ENCODE measurements at regions not wholly inside any gene's neighbourhood (a gene's known extent, or its start where the extent isn't known, plus 50 kb on each side); places are given as distances from the start of the nearest gene placed in this dataset.

DNA sequence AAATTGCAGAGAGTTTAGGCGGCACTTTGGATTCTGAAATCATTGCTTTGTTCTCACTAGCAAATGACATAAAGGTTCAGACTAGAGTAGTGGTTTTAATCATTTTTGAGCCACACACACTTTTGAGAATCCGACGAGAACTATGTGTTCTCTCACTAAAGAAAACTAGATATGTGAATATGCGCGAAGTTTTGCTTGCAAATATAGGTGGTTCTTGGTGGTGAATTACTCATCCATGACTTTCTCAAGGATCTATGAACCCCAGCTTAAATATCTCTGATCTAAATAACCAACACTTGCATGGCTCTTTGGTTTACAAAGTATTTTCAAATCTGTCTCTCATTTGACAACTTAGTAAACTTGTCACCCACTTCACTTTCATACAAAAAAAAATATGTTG lies 54.8 kb downstream of the NOG start:
- DNase-seq: no peak

- no peak for DNase-seq
Measured at GRCh38 chr17:56648806-56649205, 55.3 kb downstream of the NOG start.

DNA sequence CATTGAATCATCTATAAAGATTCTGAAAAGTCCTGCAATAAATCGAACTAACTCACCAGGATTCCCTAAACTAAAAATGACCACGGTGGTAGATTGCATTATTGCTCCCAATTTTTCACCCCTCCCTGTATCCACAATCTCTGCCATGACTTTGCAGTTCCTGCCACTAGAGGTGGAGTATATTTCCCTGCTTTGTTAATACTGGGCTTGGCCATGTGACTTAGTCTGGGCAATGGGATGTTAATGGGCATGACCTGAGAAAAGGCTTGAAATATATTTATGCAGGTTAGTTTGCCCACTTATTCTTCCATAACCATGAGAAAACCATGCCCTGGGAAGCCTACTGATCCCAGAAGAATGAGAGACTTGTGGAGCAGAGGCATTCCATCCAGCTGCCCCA lies 59.1 kb downstream of the NOG start:
- no peak for DNase-seq

GRCh38 chr17:56653877-56654276 lies 60.4 kb downstream of the NOG start:
- DNase-seq: peak in 4 of 56 donors; percentile 1 to 25 (median 6)

DNA sequence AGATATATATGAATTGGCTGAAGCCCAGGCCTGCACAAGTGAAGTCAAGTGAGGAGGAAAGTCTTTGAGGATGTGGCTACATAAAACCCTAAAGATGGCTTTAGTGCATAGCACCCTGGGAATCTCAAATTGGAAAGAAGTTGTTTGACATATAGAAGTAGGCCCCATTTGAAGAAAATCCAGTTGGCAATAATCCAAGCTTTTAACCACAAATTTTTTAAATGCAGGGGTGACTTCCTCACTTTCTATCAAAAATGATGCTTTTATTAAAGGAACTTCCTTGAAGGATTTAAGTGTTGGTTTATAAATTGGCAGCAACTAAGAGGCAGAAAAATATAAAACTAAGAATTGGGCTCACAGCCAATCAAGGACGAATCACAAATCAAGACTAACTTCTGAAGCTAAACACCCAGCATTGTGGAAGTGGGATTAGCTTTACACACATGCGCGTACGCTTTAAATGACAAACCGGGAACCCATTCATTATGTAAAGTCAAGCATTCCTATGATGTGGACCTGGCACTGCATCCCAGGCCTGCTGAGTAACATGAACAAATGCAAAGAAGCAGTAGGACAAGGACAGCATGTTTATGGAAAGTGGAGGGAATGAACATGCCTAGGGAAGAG lies 63.3 kb downstream of the NOG start:
- no peak for DNase-seq

DNA sequence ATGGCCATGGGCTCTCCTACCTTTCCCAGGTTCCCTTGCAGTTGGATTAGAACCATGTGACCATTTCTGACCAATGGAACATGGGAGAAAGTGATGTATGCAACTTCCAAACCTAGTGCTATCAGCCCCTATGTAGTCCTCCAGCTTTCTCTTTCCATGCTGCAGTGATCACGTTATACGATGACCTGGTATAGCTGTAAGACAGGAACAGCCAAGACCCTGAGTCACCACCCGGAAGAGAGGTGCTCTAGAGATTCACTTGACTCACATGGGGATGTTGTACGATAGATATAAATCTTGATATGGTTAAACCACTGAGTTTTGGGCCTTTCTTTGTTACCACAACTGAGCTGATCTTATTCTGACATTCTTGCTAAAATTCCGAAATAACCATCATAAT lies 65.1 kb downstream of the NOG start:
- no peak for DNase-seq

DNA sequence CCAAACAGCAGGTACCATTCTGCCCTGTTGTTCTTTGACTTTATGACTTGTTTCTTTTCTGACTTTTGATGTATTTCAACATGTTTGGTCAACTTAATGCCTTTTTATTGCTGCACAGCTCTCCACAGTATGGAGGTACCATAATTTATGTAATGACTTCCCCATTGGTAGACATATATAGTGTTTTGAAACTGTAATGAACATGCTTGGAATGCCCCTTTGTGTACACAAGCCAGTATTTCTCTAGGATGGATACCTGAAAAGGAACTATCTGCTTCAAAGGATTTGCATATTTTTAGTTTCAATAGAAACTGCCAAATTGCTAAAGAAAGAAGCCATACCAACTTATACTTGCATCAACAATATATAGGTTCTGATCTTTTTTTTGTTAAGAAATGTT lies 66.1 kb downstream of the NOG start:
- DNase-seq: no peak

GRCh38 chr17:56661906-56662305 lies 68.4 kb downstream of the NOG start:
- no peak for DNase-seq

DNA sequence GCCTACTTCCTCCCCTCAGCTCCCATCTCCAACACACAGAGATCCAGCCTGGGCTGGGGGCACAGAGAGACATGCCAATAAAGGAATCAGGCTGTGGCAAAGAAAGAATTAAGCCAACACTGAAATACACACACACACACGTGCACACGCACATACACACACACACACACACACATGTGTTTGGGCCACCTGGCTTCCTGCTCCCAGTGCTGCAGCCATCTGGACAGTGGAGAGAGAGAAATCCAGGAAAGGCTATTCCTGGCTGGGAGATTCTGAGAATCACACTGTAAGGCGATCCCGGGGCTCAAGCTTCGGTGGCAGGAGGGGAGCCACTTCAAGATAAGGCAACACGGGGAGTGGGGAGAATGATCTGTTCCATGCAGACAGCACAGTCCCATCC lies 72.4 kb downstream of the NOG start:
- no peak for DNase-seq

GRCh38 chr17:56667925-56668458 lies 74.5 kb downstream of the NOG start:
- no peak for DNase-seq

DNA sequence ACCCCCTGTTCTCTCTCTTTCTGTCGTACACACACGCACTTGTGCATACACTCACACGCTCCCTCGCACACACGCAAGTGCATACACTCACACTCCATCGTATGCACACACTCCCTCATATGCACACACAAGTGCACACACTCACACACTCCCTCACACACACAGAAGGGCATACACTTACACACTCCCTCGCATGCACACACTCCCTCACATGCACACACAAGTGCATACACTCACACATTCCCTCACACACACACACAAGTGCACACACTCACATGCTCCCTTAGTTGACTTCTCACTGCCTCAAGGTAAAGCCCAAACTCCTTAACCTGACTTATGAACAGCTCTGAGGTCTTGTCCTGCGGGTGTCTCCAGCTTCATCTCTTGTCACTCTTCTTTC lies 78.7 kb downstream of the NOG start:
- DNase-seq: no peak

DNA sequence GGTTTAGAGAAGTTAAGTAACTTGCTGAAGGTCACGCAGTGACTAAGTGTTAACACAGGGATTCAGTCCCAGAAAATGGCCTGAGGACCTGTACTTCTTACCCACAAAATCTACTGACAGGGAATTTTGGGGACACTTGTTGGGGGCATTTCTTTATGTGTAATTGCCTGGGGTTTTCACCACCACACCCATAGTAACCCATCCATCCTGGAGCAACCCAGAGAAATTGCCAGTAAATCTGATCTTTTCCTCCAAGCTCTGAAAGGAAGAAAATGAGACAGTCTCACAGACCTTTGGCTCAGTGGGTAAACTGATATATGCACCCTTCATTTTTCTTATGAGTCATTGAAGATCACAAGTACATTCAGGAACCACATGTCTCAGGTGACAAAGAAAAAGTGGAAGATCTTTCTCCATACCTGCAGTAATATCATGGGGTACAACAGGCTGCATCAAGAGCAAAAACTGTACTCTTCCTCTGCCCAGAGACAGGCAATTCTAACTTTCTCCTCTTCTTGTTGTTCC lies 81.0 kb downstream of the NOG start:
- no peak for DNase-seq

GRCh38 chr17:56675876-56676660 lies 82.6 kb downstream of the NOG start:
- no peak for DNase-seq

DNA sequence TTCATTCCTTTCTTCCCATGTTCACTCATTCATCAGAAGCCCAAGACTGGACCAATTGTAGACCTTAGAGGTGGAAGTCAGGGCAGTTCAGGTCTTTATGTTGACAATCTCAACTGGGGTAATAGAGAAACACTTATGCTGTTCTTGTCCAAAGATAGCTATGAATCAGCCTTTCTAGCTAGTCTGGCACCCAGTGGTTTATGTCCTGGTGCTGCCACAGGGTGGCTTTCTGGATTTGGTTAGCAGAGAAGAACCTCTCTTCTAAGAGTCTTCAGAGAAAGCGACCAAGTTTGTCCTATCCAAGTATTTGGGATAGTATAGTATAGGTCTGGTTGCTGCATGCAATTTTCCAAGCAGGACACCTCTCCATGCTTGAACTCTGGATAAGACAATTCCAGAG lies 83.3 kb downstream of the NOG start:
- no peak for DNase-seq

DNA sequence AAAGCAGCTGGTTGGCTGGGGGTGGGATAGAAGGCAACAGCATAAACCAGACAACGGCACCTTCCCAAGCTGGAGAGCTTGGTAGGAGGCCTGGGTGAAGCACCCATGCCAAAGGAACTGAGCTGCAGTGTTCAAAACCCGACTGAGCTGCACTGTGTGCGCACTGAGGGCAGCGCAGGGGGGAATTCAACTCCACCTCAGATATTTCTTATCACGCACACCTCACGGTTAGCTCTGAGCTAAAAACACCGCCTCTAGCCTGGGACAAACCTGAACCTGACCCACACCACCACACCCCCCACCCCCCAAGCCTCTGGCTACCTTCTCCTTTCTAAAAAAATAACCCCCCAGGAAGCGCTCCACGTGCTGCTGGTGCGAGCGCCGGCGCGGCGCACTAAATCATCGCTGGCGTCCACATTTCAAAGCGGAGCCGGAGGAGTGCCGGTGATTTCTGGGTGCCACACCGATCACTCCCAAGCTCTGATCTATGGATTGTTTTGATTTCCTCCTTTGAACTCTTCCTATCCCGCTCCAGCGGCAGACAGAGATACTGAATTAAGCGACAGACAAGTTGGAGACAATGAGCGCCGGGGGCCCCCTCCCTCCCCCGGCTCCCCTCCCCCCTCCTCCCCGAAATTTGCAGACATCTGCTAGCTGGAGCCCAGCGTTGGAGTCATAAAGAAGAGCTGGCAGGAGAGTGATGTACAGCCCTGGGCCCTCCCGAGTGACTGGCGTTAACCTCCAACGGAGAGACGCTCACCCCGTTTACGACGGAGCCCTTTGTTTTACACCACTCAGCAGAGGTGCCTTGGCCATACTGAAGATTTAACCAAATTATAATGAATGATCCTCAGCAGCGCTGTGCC lies 85.0 kb downstream of the NOG start:
- DNase-seq: peak in 1 of 56 donors; percentile 8

- peak in 1 of 56 donors; percentile 3 for DNase-seq
Measured at GRCh38 chr17:56679115-56679776, 85.7 kb downstream of the NOG start.

DNA sequence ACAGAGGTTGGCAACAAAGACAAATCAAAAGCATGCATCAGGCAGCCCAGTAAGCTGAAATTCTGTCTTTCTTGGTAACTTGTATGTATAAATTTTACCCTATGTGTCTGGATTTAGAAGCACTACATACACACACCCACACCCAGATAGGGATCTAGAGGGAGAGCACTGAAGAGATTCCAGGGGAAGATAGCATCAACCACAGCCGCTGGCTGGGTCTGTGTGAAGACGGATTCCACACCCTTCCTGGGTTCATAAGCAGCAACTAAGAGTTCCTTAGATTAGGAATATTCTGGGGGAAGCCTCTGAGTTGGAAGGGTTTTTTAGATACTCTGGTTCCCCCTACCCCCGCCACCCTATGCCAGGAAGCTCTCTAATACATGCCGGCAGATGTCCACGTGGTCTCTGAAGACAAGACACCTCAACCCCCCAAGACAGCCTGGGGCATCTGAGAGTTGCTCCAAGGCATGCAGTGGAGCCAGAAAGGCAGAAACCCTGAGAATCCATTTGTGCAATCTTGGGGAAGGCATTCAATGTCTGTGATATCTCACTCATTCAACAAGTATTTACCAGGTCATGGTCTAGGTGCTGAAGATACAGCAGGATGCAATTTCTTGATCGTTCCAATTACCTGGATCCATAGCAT lies 86.4 kb downstream of the NOG start:
- no peak for DNase-seq

DNA sequence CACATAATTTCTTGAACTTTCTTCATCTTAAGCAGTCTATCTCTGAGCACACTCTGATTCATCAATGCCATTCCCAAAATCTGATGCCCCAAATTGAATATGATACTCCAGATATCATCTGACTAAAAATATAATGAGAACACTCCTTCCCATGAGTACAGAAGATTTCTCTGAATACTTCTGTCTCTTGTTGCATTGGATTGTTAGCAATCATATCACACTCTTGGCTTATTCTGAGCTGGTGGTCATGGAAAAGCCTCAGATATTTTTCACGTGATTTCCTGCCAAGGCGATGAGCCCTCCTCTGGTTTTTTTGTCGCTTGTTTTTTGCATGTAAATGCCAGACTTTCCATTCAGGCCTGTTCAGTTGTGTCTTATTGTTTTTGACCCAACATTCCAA lies 87.2 kb downstream of the NOG start:
- no peak for DNase-seq

DNA sequence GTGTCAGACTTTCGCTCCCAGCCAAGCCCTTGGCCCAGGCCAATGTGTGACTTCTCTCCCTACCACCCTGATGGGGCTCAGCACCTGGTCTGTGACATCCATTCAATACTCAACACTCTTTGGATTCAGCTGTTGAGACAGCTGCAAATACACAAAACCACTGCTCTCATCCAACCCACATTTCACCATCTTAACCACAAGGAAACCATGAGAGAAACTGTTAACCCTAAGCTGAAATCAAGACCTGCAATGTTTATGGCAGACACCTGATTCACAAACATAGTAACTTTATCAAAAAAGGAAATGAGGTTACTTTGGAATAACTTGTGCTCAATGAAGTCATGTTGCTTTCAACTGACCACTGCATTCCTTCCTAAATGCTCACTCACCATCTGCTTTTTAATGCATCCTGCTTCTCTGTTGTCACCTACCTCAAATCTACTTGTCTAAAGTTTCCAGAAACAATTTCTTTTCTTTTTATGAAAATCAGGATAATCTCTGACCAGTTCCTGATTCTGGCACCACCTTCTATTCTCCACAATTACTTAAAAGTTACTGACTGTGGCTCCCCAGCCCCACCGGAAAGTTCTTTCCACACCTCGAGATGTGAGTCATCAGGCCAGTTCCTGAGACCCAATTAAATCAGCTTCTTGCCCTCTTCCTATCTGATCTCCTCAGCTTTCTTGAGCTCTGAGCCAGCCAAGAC lies 88.2 kb downstream of the NOG start:
- DNase-seq: no peak

GRCh38 chr17:56688151-56688550 lies 94.7 kb downstream of the NOG start:
- no peak for DNase-seq
